Gastroesophageal sphincter (tissue), 3 donors: ENCODE measurements at regions not wholly inside any gene's neighbourhood (a gene's known extent, or its start where the extent isn't known, plus 50 kb on each side); places are given as distances from the start of the nearest gene placed in this dataset.

Experiments used
- CTCF ChIP-seq, 4 experiments: fragments of 200-600 bp in 2 of 4; fragments of 450-650 bp in 2 of 4; sonication (generic) in 1 of 4; IDR thresholded peaks; one replicate each; pipeline ENCODE4 v1.5.1; 2017 to 2019; ENCODE audit warnings: antibody characterized with exemption in 4 of 4, mild to moderate bottlenecking in 2 of 4, moderate library complexity in 2 of 4
- POLR2A ChIP-seq, 2 donors: fragments of 450-650 bp; IDR thresholded peaks; one replicate each; pipeline ENCODE4 v1.6.1; 2017; ENCODE audit warnings: antibody characterized with exemption in 2 of 2, mild to moderate bottlenecking in 2 of 2, moderate library complexity in 1 of 2
- POLR2AphosphoS5 ChIP-seq: sonication (generic); formaldehyde crosslinking; IDR thresholded peaks from one replicate; pipeline ENCODE4 v1.6.1; 2017; ENCODE audit warnings: antibody characterized with exemption

DNA sequence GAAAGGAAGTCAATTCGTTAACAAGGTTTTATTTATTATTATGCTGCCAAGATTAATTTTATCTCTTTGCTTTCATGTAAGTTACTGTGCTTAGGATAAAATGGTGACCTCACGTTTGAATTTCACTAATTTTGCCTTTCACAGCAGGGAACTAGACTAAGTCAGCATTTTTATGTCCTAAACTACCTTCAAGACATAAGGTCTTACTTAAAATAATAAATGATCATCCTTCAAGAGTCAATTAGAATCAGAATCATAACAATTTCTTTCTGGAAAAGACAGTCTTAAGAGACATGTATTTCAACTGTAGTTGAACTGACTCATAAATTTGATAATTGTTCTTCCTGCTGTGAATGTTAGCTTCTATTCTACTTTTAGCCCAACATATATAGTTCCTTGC is 893.8 kb downstream of the KCNJ2 start:
- TF ChIP-seq POLR2AphosphoS5 = no peak
- no peak for TF ChIP-seq CTCF (IDR thresholded peaks at IDR 0.05)
- TF ChIP-seq POLR2A (IDR thresholded peaks at IDR 0.05) = no peak
